GM19238 (cell line): ENCODE measurements at regions not wholly inside any gene's neighbourhood (a gene's known extent, or its start where the extent isn't known, plus 50 kb on each side); places are given as distances from the start of the nearest gene placed in this dataset.

ENCODE experiments used
- DNase-seq: peaks from one replicate; pipeline ENCODE4 v3.0.0; 2011; ENCODE audit warnings: low spot score; ENCODE audit not compliant: insufficient read length

DNA sequence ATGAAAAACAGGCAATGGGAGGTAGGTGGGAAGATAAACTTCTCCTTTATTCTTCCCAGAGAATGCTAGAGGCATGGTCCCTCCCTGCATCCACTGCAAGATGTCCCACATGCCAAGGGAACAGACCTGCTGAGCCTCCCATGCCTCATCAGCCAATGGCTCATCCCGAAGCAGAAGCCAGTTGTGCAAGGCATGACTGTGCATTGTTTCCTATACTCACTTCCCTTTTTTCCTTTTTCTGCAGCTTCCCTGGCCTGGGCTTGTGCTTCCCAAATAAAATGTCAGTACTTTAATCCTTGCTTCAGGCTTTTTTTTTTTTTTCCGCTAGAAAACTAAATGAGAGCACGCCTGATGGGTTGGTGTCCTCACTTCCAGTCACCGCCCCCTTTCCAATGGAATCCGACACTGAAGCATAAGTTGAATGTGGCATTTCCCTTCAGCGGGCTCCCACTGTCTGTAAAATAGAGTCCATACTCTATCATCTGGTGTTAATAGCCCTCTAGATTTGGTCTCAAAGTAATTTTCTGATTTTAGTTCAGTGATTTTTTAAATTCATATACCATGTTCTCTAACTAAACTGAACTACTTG lies 239.0 kb upstream of the JADE1 start:
- no peak for DNase-seq

GRCh38 chr4:128566693-128567092 lies 242.8 kb upstream of the JADE1 start:
- no peak for DNase-seq

DNA sequence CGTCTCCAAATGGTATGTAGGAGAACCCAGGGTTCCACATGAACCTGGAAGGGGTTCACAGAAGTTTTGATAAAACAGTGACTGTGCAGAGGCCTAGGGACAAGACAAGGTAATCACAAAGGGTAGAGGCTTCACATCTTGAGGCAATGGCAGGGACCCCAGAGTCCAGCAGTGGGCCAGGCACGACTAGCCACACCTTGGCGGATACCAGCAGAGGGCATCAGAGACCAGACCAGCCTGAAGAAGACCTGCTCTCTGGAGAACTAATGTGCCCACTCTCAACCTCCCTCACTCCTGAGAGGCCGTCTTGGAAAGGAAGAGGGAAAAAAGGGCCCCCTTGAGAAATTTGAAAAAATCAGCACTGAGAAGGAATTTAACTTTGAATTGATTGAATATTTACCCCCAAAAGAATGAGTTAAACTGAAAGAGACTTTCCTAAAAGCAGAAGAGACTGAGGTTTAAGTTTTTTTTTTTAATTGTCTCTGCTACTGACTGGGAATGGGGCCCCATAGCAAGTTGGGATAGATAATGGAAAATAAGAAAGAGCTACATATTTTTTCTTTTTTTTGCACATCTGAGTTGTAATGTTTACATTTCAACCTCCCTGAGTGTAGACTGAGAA lies 243.8 kb upstream of the JADE1 start:
- DNase-seq, result no peak

- DNase-seq, result no peak
Observed at GRCh38 chr4:128565054-128565453, 244.4 kb upstream of the JADE1 start.

DNA sequence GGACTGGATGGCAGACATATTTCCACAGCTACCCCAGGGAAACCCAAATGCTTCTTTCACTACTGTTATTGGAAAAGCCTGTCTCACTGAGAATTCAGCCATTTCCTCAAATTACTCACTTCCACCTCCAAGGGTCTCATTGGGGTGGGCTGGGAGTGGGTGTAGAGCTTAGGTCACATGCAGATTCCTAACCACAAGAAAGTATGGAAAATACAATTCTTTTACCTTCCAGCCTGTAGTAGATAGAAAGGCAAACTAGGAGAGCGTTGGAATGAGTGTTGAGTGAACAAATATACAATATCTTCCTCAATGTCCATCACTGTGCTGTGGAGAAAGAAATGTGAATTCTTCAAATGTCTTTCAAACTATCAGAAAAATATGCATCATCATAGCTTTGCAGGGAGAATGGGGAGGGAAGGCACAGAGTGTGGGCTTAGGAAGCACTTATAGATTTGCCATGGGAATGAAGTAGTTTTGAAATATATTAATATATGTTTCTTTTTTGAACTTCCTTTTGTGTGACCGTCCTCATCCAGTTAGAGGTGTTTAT lies 245.3 kb upstream of the JADE1 start:
- no peak for DNase-seq

GRCh38 chr4:128560754-128561495 lies 248.6 kb upstream of the JADE1 start:
- no peak for DNase-seq

DNA sequence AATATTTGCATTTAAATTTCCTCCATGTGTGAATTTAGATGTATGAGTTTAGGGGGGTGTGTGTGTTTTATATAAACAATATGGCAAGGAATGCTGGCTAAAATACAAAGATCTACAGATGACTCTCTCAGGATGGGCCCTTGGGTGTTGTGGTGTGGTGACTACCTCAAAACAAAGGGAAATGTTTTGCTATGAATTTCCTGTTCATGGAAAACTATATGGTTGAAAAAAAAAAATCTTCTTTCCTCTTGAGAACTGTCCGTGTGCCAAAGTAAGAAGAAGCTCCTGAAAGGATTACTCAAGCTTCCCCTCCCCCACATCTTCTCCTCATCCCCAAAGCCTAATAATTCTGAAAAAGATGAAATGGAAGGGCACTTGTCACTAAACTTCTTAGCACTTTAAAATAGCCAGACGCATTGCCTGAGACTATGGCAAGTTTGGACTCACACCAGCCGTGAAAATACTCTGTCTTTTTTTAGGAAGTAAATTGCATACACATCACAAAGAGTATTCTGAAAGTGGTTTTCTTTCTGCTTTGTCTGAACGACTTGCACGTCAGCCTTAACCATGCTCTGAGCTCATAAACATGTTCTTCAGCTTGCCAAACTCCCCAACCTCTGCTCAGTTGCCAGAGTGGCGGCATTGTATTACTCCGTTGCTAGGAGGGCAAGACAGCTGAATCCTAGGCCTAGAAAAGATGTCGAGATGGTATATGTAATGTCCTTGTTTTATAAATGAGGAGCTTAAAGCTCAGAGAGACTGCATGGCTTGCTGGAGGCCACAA lies 250.4 kb upstream of the JADE1 start:
- DNase-seq, result no peak

DNA sequence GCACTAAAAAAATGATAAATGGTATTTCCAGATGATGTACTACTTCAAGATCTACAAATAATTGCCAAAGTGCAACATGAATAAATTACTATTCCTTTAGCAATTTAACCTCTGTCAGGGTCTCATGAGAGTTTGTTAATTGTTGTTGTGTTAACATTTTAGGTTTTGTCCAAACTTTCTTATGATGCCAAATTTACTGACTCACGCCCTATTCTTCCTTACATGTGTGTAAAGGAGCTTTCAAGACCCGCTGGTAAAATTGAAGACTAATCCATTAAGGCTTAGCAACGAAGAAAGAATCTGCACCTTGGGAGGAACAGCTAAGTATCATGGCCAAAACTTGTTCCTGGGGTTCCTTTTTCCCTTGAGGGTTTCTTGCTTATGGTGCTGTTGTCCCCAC lies 252.7 kb upstream of the JADE1 start:
- DNase-seq, result no peak

GRCh38 chr4:128553686-128554515 lies 255.6 kb upstream of the JADE1 start:
- DNase-seq, result no peak

GRCh38 chr4:128552586-128552907 lies 257.0 kb upstream of the JADE1 start:
- no peak for DNase-seq

DNA sequence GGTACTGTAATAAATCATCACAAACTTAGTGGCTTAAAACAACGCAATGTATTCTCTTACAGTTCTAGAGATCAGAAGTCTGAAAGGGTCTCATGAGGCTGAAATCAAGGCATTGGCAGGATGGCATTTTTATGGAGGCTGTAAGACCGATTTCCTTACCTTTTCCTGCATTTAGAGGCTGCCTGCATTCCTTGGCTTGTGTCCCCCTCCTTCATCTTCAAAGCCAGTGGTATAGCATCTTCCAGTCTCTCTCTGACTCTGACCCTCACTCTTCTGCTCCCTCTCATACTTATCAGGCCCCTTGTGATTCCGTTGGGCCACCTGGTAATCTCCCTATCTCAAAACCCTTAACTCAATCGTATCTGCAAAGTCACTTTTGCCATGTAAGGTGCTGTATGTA lies 258.2 kb upstream of the JADE1 start:
- no peak for DNase-seq

- DNase-seq, result no peak
Observed at GRCh38 chr4:128550060-128550459, 259.4 kb upstream of the JADE1 start.

DNA sequence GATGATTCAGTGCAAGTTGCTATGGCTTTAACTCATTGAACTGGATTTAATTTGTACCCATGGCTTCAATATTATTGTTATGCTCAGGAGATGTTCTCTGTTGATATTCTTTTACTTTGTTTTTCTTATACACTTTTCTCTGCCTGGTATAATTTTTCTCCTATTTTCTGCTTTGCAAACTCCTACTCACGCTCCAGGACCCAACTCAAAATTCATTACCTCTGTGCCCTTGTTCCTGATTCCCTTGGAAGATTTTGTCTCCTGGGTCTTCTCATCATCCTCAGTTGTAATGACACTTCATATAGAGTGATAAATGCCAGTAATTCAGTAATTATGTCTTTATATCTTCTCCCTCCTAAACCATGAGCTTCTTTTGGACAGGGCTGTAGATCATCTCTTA lies 259.9 kb upstream of the JADE1 start:
- no peak for DNase-seq

DNA sequence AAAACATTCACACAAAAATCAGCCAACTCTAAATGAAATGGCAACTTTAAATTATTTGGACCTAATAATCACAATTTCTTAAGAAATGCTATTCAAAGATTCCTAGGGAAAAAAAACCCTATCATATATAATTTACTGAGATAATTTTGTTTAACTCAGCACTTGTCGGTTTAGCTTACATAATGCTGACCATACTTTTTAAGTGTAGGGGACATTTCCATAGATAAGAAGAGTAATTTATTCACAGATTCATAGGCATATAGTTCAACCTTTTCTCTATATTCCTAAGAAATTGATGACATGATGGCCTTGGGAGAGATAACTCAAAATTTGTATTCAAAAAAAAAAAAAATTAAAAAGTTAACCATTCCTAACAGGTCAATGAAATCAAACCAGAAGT lies 260.8 kb upstream of the PGRMC2 start:
- no peak for DNase-seq

- DNase-seq, result no peak
Observed at GRCh38 chr4:128544272-128544671, 256.7 kb upstream of the PGRMC2 start.

GRCh38 chr4:128543696-128544095 lies 256.1 kb upstream of the PGRMC2 start:
- no peak for DNase-seq

DNA sequence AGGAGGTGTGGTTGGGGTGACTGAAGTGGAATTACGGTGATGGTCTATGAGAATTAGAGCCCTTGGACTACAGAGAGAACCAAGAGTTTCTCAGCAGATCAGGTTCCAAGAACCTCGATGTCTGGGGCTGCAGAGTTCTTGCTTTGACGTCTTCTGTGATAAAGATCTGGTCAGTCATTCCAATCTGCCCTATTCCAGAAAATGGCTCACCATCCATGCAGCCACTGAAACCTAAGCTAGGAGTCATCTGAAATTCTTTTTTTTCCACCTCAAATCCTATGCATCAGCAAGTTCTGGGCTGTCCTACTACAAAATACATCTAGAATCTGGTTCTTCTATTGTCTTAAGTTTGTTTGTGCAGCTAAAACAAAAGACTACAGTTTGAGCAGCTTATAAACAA lies 254.4 kb upstream of the PGRMC2 start:
- no peak for DNase-seq

GRCh38 chr4:128540122-128540521 lies 252.5 kb upstream of the PGRMC2 start:
- DNase-seq, result no peak

DNA sequence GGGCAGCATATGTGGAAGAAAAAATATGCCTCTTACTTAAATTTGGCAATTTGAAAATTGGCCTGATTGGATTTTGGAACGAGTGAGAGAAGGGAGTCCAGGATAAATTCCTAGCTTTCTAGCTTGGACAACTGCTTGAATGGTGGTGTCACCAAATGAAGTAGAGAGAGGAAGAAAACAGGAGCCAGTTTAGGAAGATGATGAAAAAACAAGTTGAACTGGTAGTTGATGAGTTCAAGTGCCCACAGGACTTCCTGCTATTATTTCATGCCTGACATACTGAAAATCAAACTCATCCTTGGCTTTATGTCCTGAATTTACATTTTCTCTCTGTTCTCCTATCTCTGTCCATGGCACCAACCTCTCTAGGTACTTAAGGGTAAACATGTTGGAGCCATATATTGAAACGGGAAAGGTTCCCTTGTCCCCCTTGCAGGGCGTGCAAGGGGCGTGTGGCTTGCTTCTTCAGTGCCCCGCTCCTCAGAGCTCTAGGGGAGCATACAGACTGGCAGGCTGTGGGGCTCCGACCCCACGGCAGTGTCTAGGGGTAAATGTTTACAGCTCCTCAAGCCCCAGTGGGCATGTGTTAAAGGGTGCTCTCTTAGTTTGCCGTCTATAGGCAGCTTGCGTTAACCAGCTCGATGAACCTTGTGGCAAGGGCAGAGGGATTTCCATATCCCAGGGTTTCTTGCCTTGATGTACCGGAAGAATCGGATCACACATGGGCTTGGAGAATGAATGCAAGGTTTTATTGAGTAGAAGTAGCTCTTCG lies 250.7 kb upstream of the PGRMC2 start:
- DNase-seq, result no peak

- DNase-seq, result no peak
Observed at GRCh38 chr4:128536746-128537145, 249.1 kb upstream of the PGRMC2 start.
